GM18868 (cell line): ENCODE measurements at regions not wholly inside any gene's neighbourhood (a gene's known extent, or its start where the extent isn't known, plus 50 kb on each side); places are given as distances from the start of the nearest gene placed in this dataset.
"Not testable (repeated sequence)": the region's sequence is repeated elsewhere in the genome, so short reads cannot be mapped to it uniquely, and the experiment has no call there.

Experiments used
- ATAC-seq: cut with Tn5 transposase; IDR thresholded peaks from one replicate; pipeline ENCODE4 v1.9.1; 2021; ENCODE audit warnings: mild to moderate bottlenecking, moderate library complexity; ENCODE audit not compliant: unreplicated experiment

GRCh38 chr4:72887152-72887551 is 182.4 kb downstream of the COX18 start:
- ATAC-seq, result no peak

- ATAC-seq, result no peak
Measured at GRCh38 chr4:72886602-72887001, 182.9 kb downstream of the COX18 start.

- not testable (repeated sequence) for ATAC-seq
Measured at GRCh38 chr4:72884225-72884624, 185.3 kb downstream of the COX18 start.

- no peak for ATAC-seq
Measured at GRCh38 chr4:72876946-72877345, 192.6 kb downstream of the COX18 start.

- ATAC-seq, result no peak
Measured at GRCh38 chr4:72875545-72875944, 194.0 kb downstream of the COX18 start.

- no peak for ATAC-seq
Measured at GRCh38 chr4:72875138-72875537, 194.4 kb downstream of the COX18 start.

- ATAC-seq, result no peak
Measured at GRCh38 chr4:72864898-72865297, 204.6 kb downstream of the COX18 start.

- not testable (repeated sequence) for ATAC-seq
Measured at GRCh38 chr4:72864277-72864676, 205.2 kb downstream of the COX18 start.

GRCh38 chr4:72860766-72861165 is 208.8 kb downstream of the COX18 start:
- no peak for ATAC-seq

GRCh38 chr4:72858328-72858727 is 211.2 kb downstream of the COX18 start:
- no peak for ATAC-seq

GRCh38 chr4:72857787-72858186 is 211.7 kb downstream of the COX18 start:
- no peak for ATAC-seq

GRCh38 chr4:72857216-72857615 is 212.3 kb downstream of the COX18 start:
- ATAC-seq, result no peak

- peak; percentile 92 for ATAC-seq
Measured at GRCh38 chr4:72846280-72847111, 223.0 kb downstream of the COX18 start.

- ATAC-seq, result no peak
Measured at GRCh38 chr4:72843466-72843865, 226.1 kb downstream of the COX18 start.

- ATAC-seq, result no peak
Measured at GRCh38 chr4:72842323-72842722, 227.2 kb downstream of the COX18 start.

GRCh38 chr4:72840166-72840565 is 229.3 kb downstream of the COX18 start:
- not testable (repeated sequence) for ATAC-seq

- no peak for ATAC-seq
Measured at GRCh38 chr4:72828864-72829263, 240.7 kb downstream of the COX18 start.

GRCh38 chr4:72827968-72828367 is 241.5 kb downstream of the COX18 start:
- no peak for ATAC-seq

GRCh38 chr4:72820107-72820506 is 249.4 kb downstream of the COX18 start:
- no peak for ATAC-seq

- no peak for ATAC-seq
Measured at GRCh38 chr4:72817012-72817411, 248.0 kb upstream of the ADAMTS3 start.

- no peak for ATAC-seq
Measured at GRCh38 chr4:72814241-72814640, 245.2 kb upstream of the ADAMTS3 start.

GRCh38 chr4:72809208-72809607 is 240.2 kb upstream of the ADAMTS3 start:
- ATAC-seq, result no peak

- ATAC-seq, result no peak
Measured at GRCh38 chr4:72805284-72805683, 236.3 kb upstream of the ADAMTS3 start.
